Mesendoderm (in vitro differentiated cells): ENCODE measurements at regions not wholly inside any gene's neighbourhood (a gene's known extent, or its start where the extent isn't known, plus 50 kb on each side); places are given as distances from the start of the nearest gene placed in this dataset.

Experiments
- DNase-seq: peaks from one replicate; pipeline ENCODE4 v3.0.0; 2013
- H2AK5ac ChIP-seq: 2 replicates; pipeline ENCODE4 v1.6.1; 2013; ENCODE audit warnings: low read length, inconsistent platforms
- H2BK120ac ChIP-seq: 2 replicates; pipeline ENCODE4 v1.6.1; 2013; ENCODE audit warnings: low read depth, mild to moderate bottlenecking, low read length, moderate library complexity, mixed read lengths
- H2BK15ac ChIP-seq: replicated peaks from 2 replicates; pipeline ENCODE4 v1.6.1; 2013; ENCODE audit warnings: low read depth, mild to moderate bottlenecking, moderate library complexity
- H2BK5ac ChIP-seq: 2 replicates; pipeline ENCODE4 v1.6.1; 2013; ENCODE audit warnings: low read length, inconsistent platforms
- H3K18ac ChIP-seq: 2 replicates; pipeline ENCODE4 v1.6.1; 2013; ENCODE audit warnings: mild to moderate bottlenecking, low read length, mixed read lengths
- H3K23ac ChIP-seq: one replicate; pipeline ENCODE4 v1.6.1; 2013; ENCODE audit warnings: low read length
- H3K27ac ChIP-seq: 2 replicates; pipeline ENCODE4 v1.5.1; 2013; ENCODE audit warnings: low read depth, mild to moderate bottlenecking, inconsistent platforms, low read length, moderate library complexity
- H3K27me3 ChIP-seq: 2 replicates; pipeline ENCODE4 v1.6.1; 2013; ENCODE audit warnings: low read length, control low read depth, mild to moderate bottlenecking, inconsistent platforms; ENCODE audit not compliant: insufficient read depth, poor library complexity
- H3K36me3 ChIP-seq: 2 replicates; pipeline ENCODE4 v1.6.1; 2013; ENCODE audit warnings: low read length, inconsistent platforms; ENCODE audit not compliant: control insufficient read depth, insufficient read depth
- H3K4ac ChIP-seq: one replicate; pipeline ENCODE4 v1.6.1; 2013; ENCODE audit warnings: low read depth, mild to moderate bottlenecking, low read length, moderate library complexity
- H3K4me1 ChIP-seq: 2 replicates; pipeline ENCODE4 v1.6.1; 2013; ENCODE audit warnings: low read depth, low read length, inconsistent platforms; ENCODE audit not compliant: control insufficient read depth
- H3K4me2 ChIP-seq: 2 replicates; pipeline ENCODE4 v1.6.1; 2013; ENCODE audit warnings: low read length
- H3K4me3 ChIP-seq: 2 replicates; pipeline ENCODE4 v1.5.1; 2013; ENCODE audit warnings: mild to moderate bottlenecking, low read length
- H3K56ac ChIP-seq: one replicate; pipeline ENCODE4 v1.6.1; 2013; ENCODE audit warnings: low read length
- H3K79me1 ChIP-seq: 2 replicates; pipeline ENCODE4 v1.6.1; 2013; ENCODE audit warnings: low read length, inconsistent platforms
- H3K79me2 ChIP-seq: 2 replicates; pipeline ENCODE4 v1.6.1; 2013; ENCODE audit warnings: mild to moderate bottlenecking, low read length; ENCODE audit not compliant: control insufficient read depth, insufficient read depth
- H3K9ac ChIP-seq: 2 replicates; pipeline ENCODE4 v1.6.1; 2013; ENCODE audit warnings: low read length, inconsistent platforms
- H4K5ac ChIP-seq: one replicate; pipeline ENCODE4 v1.6.1; 2013; ENCODE audit warnings: low read length
- H4K8ac ChIP-seq: one replicate; pipeline ENCODE4 v1.6.1; 2013; ENCODE audit warnings: low read depth, mild to moderate bottlenecking, control low read depth, low read length, moderate library complexity
- WGBS: extraction: QIAGEN DNeasy Blood & Tissue Kit; methylation state at CpG from one replicate; pipeline ENCODE4 v1.1.7; 2013; ENCODE audit warnings: low lambda C conversion rate, missing lambda C conversion rate; ENCODE audit not compliant: insufficient coverage; ENCODE audit errors: extremely low coverage; 5-methylcytosine and 5-hydroxymethylcytosine counted together

DNA sequence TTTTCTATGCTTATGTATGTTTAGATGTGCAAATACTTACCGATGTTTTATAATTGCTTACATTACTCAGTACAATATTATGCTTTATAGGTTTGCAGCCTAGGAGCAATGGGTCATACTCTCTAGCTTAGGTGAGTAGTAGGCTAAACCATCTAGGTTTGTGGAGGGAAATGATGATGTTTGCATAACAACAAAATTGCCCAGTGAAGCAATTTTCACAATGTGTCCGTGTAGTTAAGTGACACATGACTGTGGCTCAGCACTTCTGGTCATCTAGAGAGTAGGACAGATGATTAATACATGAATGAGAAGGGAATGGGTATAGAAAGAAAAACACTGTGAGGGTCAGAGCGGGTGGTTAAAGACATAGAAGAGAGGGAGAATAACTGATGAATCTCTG is 2116.2 kb upstream of the PIK3C3 start:
- no CpG with 5 or more reads among the region's 3 CpGs for WGBS
- H4K5ac ChIP-seq: no peak overlapping the region

DNA sequence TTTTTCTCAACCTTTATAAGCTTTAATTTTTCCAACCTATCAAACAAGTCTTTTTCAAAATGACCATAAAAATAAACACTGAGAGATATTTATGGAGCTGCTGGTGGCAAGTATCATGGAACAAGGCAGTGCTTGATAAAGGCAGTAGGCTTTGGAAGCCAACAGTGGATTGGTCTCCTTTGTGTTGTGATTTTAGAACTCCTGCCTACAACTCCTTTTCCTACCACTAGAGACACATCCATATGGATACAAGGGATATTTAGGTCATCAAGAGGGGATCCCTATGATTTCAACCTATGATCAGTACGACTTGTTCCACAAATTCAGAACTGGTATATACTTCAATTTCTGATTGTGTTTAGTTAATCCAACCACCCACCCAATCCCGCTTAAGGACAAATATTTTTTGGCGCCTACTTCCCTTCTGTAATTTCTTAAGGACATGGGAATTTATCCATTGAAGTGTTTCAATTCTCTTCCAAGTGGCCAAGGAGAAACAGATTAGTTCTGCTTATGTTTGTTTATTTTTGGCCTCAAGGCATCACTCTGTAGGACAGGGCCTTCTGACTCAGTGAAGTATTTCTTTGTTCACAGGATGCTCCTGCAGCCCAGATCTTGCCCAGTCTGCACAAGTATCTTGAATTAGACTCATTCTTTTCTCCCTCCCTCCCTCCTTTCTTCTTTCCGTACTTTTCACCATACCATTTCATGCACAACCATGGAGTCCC is 2119.6 kb upstream of the PIK3C3 start:
- Histone ChIP-seq H3K23ac (no peak overlapping the region), H3K79me1 (no peaks in the 10 kb centered on the region), H3K36me3 (no peaks in the 10 kb centered on the region), H3K9ac (no peak overlapping the region), H3K4ac (no peak overlapping the region), H3K56ac (no peak overlapping the region), H3K4me1 (no peaks in the 10 kb centered on the region), H3K4me3 (no peak overlapping the region), H3K18ac (no peak overlapping the region), H2BK5ac (no peak overlapping the region), H3K79me2 (no peaks in the 10 kb centered on the region), H4K8ac (no peak overlapping the region), H2BK15ac (no peak overlapping the region), H2BK120ac (no peak overlapping the region), H3K27ac (no peak overlapping the region), H2AK5ac (no peak overlapping the region), H3K4me2 (no peak overlapping the region), H3K27me3 (no peaks in the 10 kb centered on the region), H4K5ac (no peak overlapping the region)
- no CpG with 5 or more reads among the region's 4 CpGs for WGBS
- DNase-seq: peak; percentile 27

More for the DNA sequence above, 2116.2 kb upstream of the PIK3C3 start:
- Histone ChIP-seq H2BK120ac (no peak overlapping the region), H3K4me3 (no peak overlapping the region), H4K8ac (no peak overlapping the region), H2BK5ac (no peak overlapping the region), H3K4ac (no peak overlapping the region), H3K4me1 (peaks cover 4% of the 10 kb centered on the region), H2BK15ac (no peak overlapping the region), H3K23ac (no peak overlapping the region), H3K27me3 (no peaks in the 10 kb centered on the region), H3K27ac (no peak overlapping the region), H3K56ac (no peak overlapping the region), H3K36me3 (no peaks in the 10 kb centered on the region), H3K4me2 (no peak overlapping the region), H3K9ac (no peak overlapping the region), H3K79me2 (no peaks in the 10 kb centered on the region), H2AK5ac (no peak overlapping the region), H3K79me1 (no peaks in the 10 kb centered on the region), H3K18ac (no peak overlapping the region)
- DNase-seq: no peak

DNA sequence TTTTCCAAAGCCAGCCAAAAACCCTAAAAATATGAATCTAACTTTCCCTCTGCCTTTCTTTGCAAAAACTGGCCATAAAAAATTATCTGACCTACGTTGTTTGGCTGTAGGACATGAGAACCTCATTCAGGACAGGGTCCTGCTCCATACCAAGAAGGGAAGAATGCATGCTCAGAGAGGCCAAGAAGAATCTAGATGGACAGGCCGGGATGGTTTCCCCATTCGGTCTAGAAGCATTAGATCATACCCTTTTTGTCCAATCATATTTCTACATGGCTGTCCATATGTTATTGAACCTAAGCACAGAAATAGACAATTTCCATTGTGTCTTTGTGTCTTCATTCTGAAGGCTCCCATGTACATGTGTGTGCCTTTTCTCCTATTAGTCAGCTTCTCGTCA is 2120.4 kb upstream of the PIK3C3 start:
- Histone ChIP-seq H3K27me3 (no peaks in the 10 kb centered on the region), H3K36me3 (no peaks in the 10 kb centered on the region), H4K8ac (no peak overlapping the region), H3K27ac (no peak overlapping the region), H3K4me3 (no peak overlapping the region), H3K4me2 (no peak overlapping the region), H3K79me2 (no peaks in the 10 kb centered on the region), H2BK120ac (no peak overlapping the region), H3K79me1 (no peaks in the 10 kb centered on the region), H3K23ac (no peak overlapping the region), H3K56ac (no peak overlapping the region), H2BK5ac (no peak overlapping the region), H3K18ac (no peak overlapping the region), H3K4me1 (peaks cover 3% of the 10 kb centered on the region), H2AK5ac (no peak overlapping the region), H3K4ac (no peak overlapping the region), H3K9ac (no peak overlapping the region), H2BK15ac (no peak overlapping the region), H4K5ac (no peak overlapping the region)
- WGBS: no CpG with 5 or more reads among the region's 4 CpGs
- DNase-seq: no peak

DNA sequence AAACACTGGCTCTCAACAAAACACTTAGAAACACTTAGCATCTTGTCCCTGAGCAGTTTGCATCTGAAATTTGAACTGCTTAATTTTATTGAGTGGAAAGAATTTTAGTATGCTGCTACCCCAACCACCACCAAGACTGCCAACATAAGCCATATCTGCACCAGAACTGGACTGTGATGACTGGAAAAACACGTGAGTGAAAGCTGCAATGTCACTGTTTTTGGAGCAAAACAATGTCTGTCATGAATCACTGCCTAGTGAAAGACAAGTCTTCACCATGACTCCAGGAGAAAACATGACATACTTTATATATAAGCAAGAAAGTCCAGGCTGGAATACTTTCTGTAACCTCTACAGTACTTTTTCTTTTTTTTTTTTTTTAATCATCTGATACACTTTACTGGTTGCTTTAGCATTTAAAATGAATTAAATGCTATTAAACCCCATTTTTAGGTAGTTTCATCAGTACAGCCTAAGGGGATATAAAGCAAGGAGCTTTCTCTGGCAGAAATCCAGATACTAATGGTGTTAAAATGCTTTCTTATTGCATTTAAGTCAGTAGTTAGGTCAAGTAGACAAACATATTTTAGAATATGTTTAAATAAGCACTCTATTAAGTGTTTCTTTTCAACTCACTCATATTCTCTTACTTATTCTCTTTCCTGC is 2129.4 kb upstream of the PIK3C3 start:
- no peak overlapping the region for H4K5ac ChIP-seq
- H2BK120ac ChIP-seq: no peak overlapping the region
- H3K4me1 ChIP-seq: peaks cover 3% of the 10 kb centered on the region
- no peak overlapping the region for H2BK5ac ChIP-seq
- H4K8ac ChIP-seq: no peak overlapping the region
- no peak overlapping the region for H3K23ac ChIP-seq
- H3K56ac ChIP-seq: no peak overlapping the region
- H2AK5ac ChIP-seq: no peak overlapping the region
- no peak overlapping the region for H2BK15ac ChIP-seq
- no peak overlapping the region for H3K4me2 ChIP-seq
- H3K4me3 ChIP-seq: no peak overlapping the region
- no peaks in the 10 kb centered on the region for H3K36me3 ChIP-seq
- WGBS: no CpG with 5 or more reads among the region's 1 CpG
- H3K4ac ChIP-seq: no peak overlapping the region
- H3K18ac ChIP-seq: no peak overlapping the region
- no peak overlapping the region for H3K27ac ChIP-seq
- H3K27me3 ChIP-seq: no peaks in the 10 kb centered on the region
- no peaks in the 10 kb centered on the region for H3K79me1 ChIP-seq
- DNase-seq: no peak
- no peak overlapping the region for H3K9ac ChIP-seq
- no peaks in the 10 kb centered on the region for H3K79me2 ChIP-seq

DNA sequence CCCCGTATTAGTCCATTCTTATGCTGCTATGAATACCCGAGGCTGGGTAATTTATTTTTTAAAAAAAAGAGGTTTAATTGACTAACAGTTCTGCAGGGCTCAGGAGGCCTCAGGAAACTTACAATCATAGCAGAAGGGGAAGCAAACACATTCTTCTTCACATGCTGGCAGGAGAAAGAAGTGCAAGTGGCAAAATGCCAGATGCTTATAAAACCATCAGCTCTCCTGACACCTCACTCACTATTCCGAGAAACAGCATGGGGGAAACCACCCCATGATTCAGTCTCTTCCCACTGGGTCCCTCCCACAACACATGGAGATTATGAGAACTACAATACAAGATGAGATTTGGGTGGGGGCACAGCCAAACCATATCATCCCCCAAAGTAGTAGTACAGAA is 2148.5 kb upstream of the PIK3C3 start:
- Histone ChIP-seq H2BK120ac (no peak overlapping the region), H3K56ac (no peak overlapping the region), H2BK5ac (no peak overlapping the region), H3K4me1 (no peaks in the 10 kb centered on the region), H3K27me3 (no peaks in the 10 kb centered on the region), H4K5ac (no peak overlapping the region), H3K4me3 (no peak overlapping the region), H3K4me2 (no peak overlapping the region), H4K8ac (no peak overlapping the region), H3K79me1 (no peaks in the 10 kb centered on the region), H2AK5ac (no peak overlapping the region), H2BK15ac (no peak overlapping the region), H3K9ac (no peak overlapping the region), H3K27ac (no peak overlapping the region), H3K36me3 (no peaks in the 10 kb centered on the region), H3K4ac (no peak overlapping the region), H3K23ac (no peak overlapping the region), H3K18ac (no peak overlapping the region), H3K79me2 (no peaks in the 10 kb centered on the region)
- no CpG with 5 or more reads among the region's 3 CpGs for WGBS
- peak; percentile 33 for DNase-seq
